NB4 (cell line): ENCODE measurements at regions not wholly inside any gene's neighbourhood (a gene's known extent, or its start where the extent isn't known, plus 50 kb on each side); places are given as distances from the start of the nearest gene placed in this dataset.

Experiments used
- CTCF ChIP-seq: IDR thresholded peaks from one replicate; pipeline ENCODE4 v1.5.1; 2012; ENCODE audit warnings: low read depth, low read length
- MAX ChIP-seq: IDR thresholded peaks from 2 replicates; pipeline ENCODE4 v1.6.1; 2011; ENCODE audit warnings: low read depth, low read length
- MYC ChIP-seq: IDR thresholded peaks from 2 replicates; pipeline ENCODE4 v1.6.1; 2011; ENCODE audit warnings: low read depth, low read length
- POLR2A ChIP-seq: IDR thresholded peaks from 2 replicates; pipeline ENCODE4 v1.6.1; 2011; ENCODE audit warnings: mild to moderate bottlenecking; ENCODE audit not compliant: insufficient read length; ENCODE audit errors: extremely low read depth

GRCh38 chr10:111762114-111762513, 421.5 kb downstream of the GPAM start:
- peak; percentile 9 for TF ChIP-seq CTCF
- TF ChIP-seq POLR2A: no peak
- TF ChIP-seq MAX: no peak
- TF ChIP-seq MYC: no peak
